ENCODE measurements at regions not wholly inside any gene's neighbourhood (a gene's known extent, or its start where the extent isn't known, plus 50 kb on each side); places are given as distances from the start of the nearest gene placed in this dataset.

DNA sequence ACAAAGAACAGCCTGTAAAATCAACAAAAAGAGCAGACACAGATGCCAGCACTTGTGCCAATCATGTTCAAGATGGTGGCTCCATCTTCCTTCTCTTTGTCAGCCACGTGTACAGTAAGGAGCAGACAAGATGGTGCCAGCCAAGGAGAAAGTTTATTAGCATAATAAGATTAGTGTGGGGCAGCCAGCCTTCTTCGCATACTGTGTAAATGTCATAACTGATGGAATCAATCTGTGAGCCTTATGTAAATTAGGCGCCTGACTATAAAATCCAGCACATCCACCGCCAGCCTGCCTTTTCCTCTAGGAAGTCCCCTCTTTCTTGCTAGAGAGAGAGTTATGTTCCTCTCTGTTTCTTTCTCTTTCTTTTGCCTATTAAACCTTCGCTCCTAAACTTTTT is 99.7 kb upstream of the RALGAPA2 start:
- Mint-ChIP-seq H3K9me3 (no peaks in the 10 kb centered on the region), H3K36me3 (ENCODE audit: low read depth) (no peaks in the 10 kb centered on the region), H3K4me3 (no peak overlapping the region), H3K4me1 (no peaks in the 10 kb centered on the region), H3K27ac (no peak overlapping the region), H3K27me3 (peaks cover 6% of the 10 kb centered on the region)
- intact Hi-C loops (cut with micrococcal nuclease), result no loop called here
- no peak for DNase-seq

GRCh38 chr20:20808016-20808415 is 95.6 kb upstream of the RALGAPA2 start:
- H3K4me1 Mint-ChIP-seq, result no peaks in the 10 kb centered on the region
- H3K36me3 Mint-ChIP-seq (ENCODE audit: low read depth), result no peaks in the 10 kb centered on the region
- intact Hi-C loops (cut with micrococcal nuclease), result no loop called here
- no peak overlapping the region for H3K27ac Mint-ChIP-seq
- H3K27me3 Mint-ChIP-seq, result peaks cover 9% of the 10 kb centered on the region
- DNase-seq, result no peak
- no peak overlapping the region for H3K4me3 Mint-ChIP-seq
- no peaks in the 10 kb centered on the region for H3K9me3 Mint-ChIP-seq

DNA sequence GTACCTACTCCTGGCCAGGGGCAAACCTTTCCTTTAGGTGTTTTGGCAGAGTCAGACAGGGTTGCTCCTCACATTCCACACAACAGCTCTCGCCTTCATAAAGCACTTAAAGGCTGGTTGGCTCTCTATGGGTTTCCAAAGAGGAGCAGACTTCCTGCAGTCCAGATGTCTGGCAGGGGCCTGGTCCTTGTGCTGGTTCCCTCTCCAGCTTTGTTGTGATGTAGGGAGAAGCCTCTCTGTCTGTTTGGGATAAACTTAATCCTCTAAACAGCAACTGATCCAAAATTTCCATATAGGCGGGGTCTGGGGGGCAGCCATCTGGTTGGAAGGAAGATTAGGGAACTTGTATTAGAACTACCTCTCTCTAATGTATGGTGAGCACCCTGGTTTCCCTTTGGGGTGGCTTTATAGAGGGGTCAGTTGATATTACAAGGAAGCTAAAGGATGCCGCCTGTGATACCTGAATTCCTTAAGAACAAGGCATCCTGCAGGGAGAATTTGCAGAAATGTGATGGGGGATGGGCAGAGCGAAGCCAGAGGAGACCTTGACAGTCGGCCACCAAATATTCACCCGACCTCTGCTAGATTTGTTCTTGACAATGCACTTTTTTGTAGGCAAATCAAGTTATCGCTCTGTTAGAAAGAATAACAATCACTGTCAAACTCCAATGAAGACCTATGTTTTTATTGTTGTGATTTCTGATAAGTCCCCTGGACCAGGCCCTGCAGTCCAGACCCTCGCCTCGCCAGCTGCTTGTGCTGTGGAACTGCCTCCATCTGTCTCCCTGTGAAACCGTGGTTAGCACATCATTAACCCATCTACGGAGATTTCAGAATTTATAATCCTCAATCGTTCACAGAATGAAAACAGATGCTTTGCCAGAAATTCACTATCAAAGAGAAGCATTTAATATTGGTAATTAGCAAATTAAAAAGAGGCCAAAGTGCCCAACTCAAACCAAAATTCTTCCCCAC is 94.0 kb upstream of the RALGAPA2 start:
- Mint-ChIP-seq H3K9me3 (no peaks in the 10 kb centered on the region), H3K4me3 (no peak overlapping the region), H3K27me3 (peaks cover 9% of the 10 kb centered on the region), H3K27ac (no peak overlapping the region), H3K4me1 (no peaks in the 10 kb centered on the region), H3K36me3 (ENCODE audit: low read depth) (no peaks in the 10 kb centered on the region)
- intact Hi-C loops (cut with micrococcal nuclease), result no loop called here
- no peak for DNase-seq

GRCh38 chr20:20803011-20803410 is 90.6 kb upstream of the RALGAPA2 start:
- Mint-ChIP-seq H3K9me3 (no peaks in the 10 kb centered on the region), H3K27ac (no peak overlapping the region), H3K4me1 (no peaks in the 10 kb centered on the region), H3K4me3 (no peak overlapping the region), H3K27me3 (peaks cover 3% of the 10 kb centered on the region), H3K36me3 (ENCODE audit: low read depth) (no peaks in the 10 kb centered on the region)
- intact Hi-C loops (cut with micrococcal nuclease), result no loop called here
- no peak for DNase-seq

DNA sequence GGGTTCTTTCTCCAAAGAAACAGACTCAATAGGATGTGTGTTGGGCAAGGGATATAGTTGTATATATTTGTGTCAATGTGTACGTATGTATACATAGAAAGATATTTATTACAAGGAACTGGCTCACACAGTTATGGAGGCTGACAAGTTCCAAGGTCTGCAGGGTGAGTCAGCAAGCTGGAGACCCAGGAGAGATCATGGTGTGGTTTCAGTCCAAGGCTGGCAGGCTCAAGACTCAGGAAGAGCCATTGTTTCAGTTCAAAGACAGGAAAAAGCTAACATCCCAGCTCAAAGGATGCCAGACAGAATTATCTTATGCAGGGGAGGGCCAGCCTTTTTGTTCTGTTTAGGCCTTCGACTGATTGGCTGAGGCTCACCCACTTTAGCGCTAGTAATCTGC is 89.9 kb upstream of the RALGAPA2 start:
- intact Hi-C loops (cut with micrococcal nuclease), result no loop called here
- Mint-ChIP-seq H3K36me3 (ENCODE audit: low read depth) (no peaks in the 10 kb centered on the region), H3K9me3 (no peaks in the 10 kb centered on the region), H3K27me3 (peaks cover 3% of the 10 kb centered on the region), H3K27ac (no peak overlapping the region), H3K4me1 (no peaks in the 10 kb centered on the region), H3K4me3 (no peak overlapping the region)
- no peak for DNase-seq

DNA sequence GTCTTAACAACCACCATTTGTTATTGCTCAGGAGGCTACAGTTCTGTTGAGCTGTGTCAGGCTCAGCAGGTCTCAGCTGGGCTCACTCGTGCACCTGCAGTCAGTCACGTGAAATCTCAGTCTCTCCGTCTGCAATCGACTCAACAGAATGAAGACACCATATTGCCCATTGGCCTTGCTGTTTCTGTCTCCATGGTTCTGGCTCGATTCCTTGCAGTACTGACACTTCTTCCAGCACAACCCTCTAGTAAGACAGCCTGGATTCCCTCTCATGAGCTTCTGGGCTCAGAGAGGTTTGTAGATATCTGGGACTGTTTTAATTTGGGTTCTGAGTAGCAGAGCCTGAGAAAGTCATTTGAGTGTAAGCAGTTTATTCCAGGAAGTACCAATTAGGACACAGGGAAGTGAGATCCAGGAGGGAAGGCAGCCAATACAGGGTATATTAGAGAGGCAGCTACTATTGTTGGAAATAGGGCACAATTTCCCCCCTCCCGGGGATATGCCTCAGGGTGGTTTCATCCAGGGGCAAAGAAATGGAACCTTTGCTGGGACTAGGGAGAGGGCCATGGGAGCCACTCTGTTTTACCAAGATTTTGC is 87.4 kb upstream of the RALGAPA2 start:
- Mint-ChIP-seq H3K9me3 (no peaks in the 10 kb centered on the region), H3K27ac (no peak overlapping the region), H3K4me1 (no peaks in the 10 kb centered on the region), H3K27me3 (no peaks in the 10 kb centered on the region), H3K36me3 (ENCODE audit: low read depth) (no peaks in the 10 kb centered on the region), H3K4me3 (no peak overlapping the region)
- intact Hi-C loops (cut with micrococcal nuclease), result no loop called here
- no peak for DNase-seq

DNA sequence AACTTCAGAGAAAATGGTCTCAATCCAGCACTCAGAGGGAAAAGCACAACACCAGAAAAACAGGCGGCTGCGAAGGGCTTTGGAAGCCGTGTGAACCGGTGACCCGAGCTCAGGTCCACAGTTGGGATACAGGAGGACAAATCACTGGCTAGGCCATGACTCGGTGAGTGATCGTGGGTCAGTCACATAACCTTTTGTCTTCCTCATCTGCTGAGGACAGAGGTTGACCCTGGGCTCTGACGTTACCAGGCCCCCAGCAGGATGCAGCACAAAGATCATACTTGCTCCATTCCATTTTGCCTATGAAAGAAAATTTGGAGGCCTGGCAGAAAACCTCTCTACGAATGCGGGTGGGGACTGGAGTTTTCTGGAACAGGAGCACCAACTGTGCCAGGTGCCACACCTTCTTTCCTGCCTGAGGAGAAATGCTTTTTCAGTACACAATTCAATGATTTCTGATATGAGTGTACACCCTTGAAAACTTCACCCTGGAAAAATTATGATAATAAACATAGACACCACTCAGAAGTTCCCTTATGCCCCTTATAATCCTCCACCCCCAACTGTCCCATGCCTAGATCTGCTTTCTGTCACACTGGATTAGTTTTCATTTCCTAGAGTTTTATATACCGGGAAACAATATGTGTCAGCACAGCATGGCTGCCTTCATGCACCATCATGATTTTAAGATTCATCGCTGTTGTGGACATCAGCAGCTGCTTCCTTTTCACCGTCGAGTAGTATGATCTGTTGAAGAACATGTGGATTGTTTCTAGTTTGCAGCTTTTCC is 85.3 kb upstream of the RALGAPA2 start:
- Mint-ChIP-seq H3K4me3 (no peak overlapping the region), H3K4me1 (no peaks in the 10 kb centered on the region), H3K36me3 (ENCODE audit: low read depth) (no peaks in the 10 kb centered on the region), H3K27ac (no peak overlapping the region), H3K27me3 (no peaks in the 10 kb centered on the region), H3K9me3 (no peaks in the 10 kb centered on the region)
- intact Hi-C loops (cut with micrococcal nuclease), result no loop called here
- DNase-seq, result no peak

- Mint-ChIP-seq H3K36me3 (ENCODE audit: low read depth) (no peaks in the 10 kb centered on the region), H3K4me1 (no peaks in the 10 kb centered on the region), H3K27me3 (no peaks in the 10 kb centered on the region), H3K9me3 (no peaks in the 10 kb centered on the region), H3K27ac (no peak overlapping the region), H3K4me3 (no peak overlapping the region)
- intact Hi-C loops (cut with micrococcal nuclease), result no loop called here
- DNase-seq, result no peak
Observed at GRCh38 chr20:20796766-20797440, 84.5 kb upstream of the RALGAPA2 start.

DNA sequence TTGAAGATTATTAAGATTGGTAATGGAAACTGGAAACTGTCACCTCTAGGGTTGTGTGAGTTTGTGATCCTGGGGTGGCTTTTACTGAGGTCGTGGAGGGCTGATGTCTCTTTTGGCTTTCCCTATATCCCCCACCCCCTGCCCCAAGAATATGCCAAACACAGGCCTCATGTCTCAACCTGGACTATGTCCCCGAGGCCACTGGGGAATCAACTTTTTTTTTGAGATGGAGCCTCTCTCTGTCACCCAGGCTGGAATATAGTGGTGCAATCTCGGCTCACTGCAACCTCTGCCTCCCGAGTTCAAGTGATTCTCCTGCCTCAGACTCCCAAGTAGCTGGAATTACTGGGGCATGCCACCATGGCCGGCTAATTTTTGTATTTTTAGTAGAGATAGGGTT is 83.3 kb upstream of the RALGAPA2 start:
- DNase-seq, result no peak
- H3K36me3 Mint-ChIP-seq (ENCODE audit: low read depth), result no peaks in the 10 kb centered on the region
- H3K9me3 Mint-ChIP-seq, result no peaks in the 10 kb centered on the region
- no peaks in the 10 kb centered on the region for H3K27me3 Mint-ChIP-seq
- no peaks in the 10 kb centered on the region for H3K4me1 Mint-ChIP-seq
- no peak overlapping the region for H3K27ac Mint-ChIP-seq
- intact Hi-C loops (cut with micrococcal nuclease), result no loop called here
- no peak overlapping the region for H3K4me3 Mint-ChIP-seq

GRCh38 chr20:20795119-20795518 is 82.7 kb upstream of the RALGAPA2 start:
- no peak for DNase-seq
- Mint-ChIP-seq H3K4me3 (no peak overlapping the region), H3K27me3 (no peaks in the 10 kb centered on the region), H3K4me1 (no peaks in the 10 kb centered on the region), H3K27ac (no peak overlapping the region), H3K9me3 (no peaks in the 10 kb centered on the region), H3K36me3 (ENCODE audit: low read depth) (no peaks in the 10 kb centered on the region)
- intact Hi-C loops (cut with micrococcal nuclease), result no loop called here

GRCh38 chr20:20793591-20793990 is 81.1 kb upstream of the RALGAPA2 start:
- Mint-ChIP-seq H3K4me3 (no peak overlapping the region), H3K36me3 (ENCODE audit: low read depth) (no peaks in the 10 kb centered on the region), H3K9me3 (no peaks in the 10 kb centered on the region), H3K4me1 (no peaks in the 10 kb centered on the region), H3K27me3 (no peaks in the 10 kb centered on the region), H3K27ac (no peak overlapping the region)
- intact Hi-C loops (cut with micrococcal nuclease), result no loop called here
- no peak for DNase-seq

DNA sequence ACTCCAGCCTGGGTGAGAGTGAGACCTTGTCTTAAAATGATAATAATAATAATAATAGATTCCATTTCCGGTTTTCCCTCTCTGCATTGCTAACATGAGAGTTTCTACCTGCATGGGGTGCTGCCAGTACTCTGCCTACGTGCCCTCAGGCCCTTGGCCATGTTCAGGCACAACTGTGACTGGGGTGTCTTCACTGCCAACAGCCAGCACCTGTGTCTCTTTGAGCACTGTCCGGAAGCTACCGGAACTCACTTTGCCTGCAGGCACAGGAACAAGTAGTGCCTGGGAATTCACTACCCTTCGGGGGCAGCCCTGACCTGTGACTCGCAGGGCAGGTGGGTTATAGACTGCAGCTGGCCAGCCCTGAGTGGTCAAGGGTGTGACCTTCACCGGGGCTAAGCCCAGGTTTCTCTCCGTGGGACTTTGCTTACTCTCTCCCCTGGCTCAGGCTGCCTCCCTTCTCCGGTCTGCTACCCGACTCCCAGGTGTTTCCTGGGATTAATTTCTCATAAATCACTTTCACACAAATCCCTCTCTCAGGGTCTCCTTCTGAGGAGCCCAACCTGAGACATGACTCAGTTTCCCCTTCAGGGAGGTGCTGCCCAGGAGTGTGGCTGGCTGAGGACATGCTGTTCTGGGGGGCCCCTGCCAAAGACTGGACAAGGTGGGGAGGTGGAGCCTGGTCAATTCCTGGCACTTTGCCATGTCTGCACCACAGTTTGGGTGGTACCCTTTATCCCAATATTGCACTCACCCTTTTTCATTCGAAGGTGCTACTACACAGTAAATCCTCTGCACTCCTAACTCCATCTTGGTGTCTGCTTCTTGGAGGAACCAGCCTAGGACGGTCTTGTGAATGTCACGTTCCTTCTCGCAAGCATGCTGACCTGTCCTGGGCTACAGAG is 79.5 kb upstream of the RALGAPA2 start:
- H3K27ac Mint-ChIP-seq, result no peak overlapping the region
- H3K27me3 Mint-ChIP-seq, result no peaks in the 10 kb centered on the region
- peaks cover 6% of the 10 kb centered on the region for H3K9me3 Mint-ChIP-seq
- no peaks in the 10 kb centered on the region for H3K4me1 Mint-ChIP-seq
- DNase-seq, result no peak
- intact Hi-C loops (cut with micrococcal nuclease), result no loop called here
- H3K36me3 Mint-ChIP-seq (ENCODE audit: low read depth), result no peaks in the 10 kb centered on the region
- H3K4me3 Mint-ChIP-seq, result no peak overlapping the region

DNA sequence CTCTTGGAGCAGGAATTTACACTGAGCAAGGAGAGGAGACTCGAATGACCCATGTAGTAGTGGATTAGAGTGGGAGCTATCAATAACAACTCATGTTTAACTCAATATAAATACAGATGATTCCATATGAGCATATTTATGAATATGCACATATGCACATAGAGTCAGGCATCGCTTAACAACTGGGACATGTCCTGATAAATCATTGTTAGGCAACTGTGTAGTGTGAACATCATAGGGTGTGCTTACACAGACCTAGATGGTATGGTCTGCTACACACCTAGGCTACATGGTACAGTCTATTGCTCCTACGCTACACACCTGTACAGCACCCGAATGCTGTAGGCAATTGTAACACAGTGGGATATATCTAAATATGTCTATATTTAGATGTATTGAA is 75.9 kb upstream of the RALGAPA2 start:
- H3K27ac Mint-ChIP-seq, result no peak overlapping the region
- no peak overlapping the region for H3K4me3 Mint-ChIP-seq
- intact Hi-C loops (cut with micrococcal nuclease), result no loop called here
- H3K36me3 Mint-ChIP-seq (ENCODE audit: low read depth), result no peaks in the 10 kb centered on the region
- peaks cover 2% of the 10 kb centered on the region for H3K27me3 Mint-ChIP-seq
- H3K9me3 Mint-ChIP-seq, result peaks cover 8% of the 10 kb centered on the region
- no peak for DNase-seq
- H3K4me1 Mint-ChIP-seq, result no peaks in the 10 kb centered on the region
